Mesendoderm (in vitro differentiated cells): ENCODE measurements at regions not wholly inside any gene's neighbourhood (a gene's known extent, or its start where the extent isn't known, plus 50 kb on each side); places are given as distances from the start of the nearest gene placed in this dataset.

Experiments used
- DNase-seq: peaks from one replicate; pipeline ENCODE4 v3.0.0; 2013
- H2AK5ac ChIP-seq: 2 replicates; pipeline ENCODE4 v1.6.1; 2013; ENCODE audit warnings: low read length, inconsistent platforms
- H2BK120ac ChIP-seq: 2 replicates; pipeline ENCODE4 v1.6.1; 2013; ENCODE audit warnings: low read depth, mild to moderate bottlenecking, low read length, moderate library complexity, mixed read lengths
- H2BK15ac ChIP-seq: replicated peaks from 2 replicates; pipeline ENCODE4 v1.6.1; 2013; ENCODE audit warnings: low read depth, mild to moderate bottlenecking, moderate library complexity
- H2BK5ac ChIP-seq: 2 replicates; pipeline ENCODE4 v1.6.1; 2013; ENCODE audit warnings: low read length, inconsistent platforms
- H3K18ac ChIP-seq: 2 replicates; pipeline ENCODE4 v1.6.1; 2013; ENCODE audit warnings: mild to moderate bottlenecking, low read length, mixed read lengths
- H3K23ac ChIP-seq: one replicate; pipeline ENCODE4 v1.6.1; 2013; ENCODE audit warnings: low read length
- H3K27ac ChIP-seq: 2 replicates; pipeline ENCODE4 v1.5.1; 2013; ENCODE audit warnings: low read depth, mild to moderate bottlenecking, inconsistent platforms, low read length, moderate library complexity
- H3K27me3 ChIP-seq: 2 replicates; pipeline ENCODE4 v1.6.1; 2013; ENCODE audit warnings: low read length, control low read depth, mild to moderate bottlenecking, inconsistent platforms; ENCODE audit not compliant: insufficient read depth, poor library complexity
- H3K36me3 ChIP-seq: 2 replicates; pipeline ENCODE4 v1.6.1; 2013; ENCODE audit warnings: low read length, inconsistent platforms; ENCODE audit not compliant: control insufficient read depth, insufficient read depth
- H3K4ac ChIP-seq: one replicate; pipeline ENCODE4 v1.6.1; 2013; ENCODE audit warnings: low read depth, mild to moderate bottlenecking, low read length, moderate library complexity
- H3K4me1 ChIP-seq: 2 replicates; pipeline ENCODE4 v1.6.1; 2013; ENCODE audit warnings: low read depth, low read length, inconsistent platforms; ENCODE audit not compliant: control insufficient read depth
- H3K4me2 ChIP-seq: 2 replicates; pipeline ENCODE4 v1.6.1; 2013; ENCODE audit warnings: low read length
- H3K4me3 ChIP-seq: 2 replicates; pipeline ENCODE4 v1.5.1; 2013; ENCODE audit warnings: mild to moderate bottlenecking, low read length
- H3K56ac ChIP-seq: one replicate; pipeline ENCODE4 v1.6.1; 2013; ENCODE audit warnings: low read length
- H3K79me1 ChIP-seq: 2 replicates; pipeline ENCODE4 v1.6.1; 2013; ENCODE audit warnings: low read length, inconsistent platforms
- H3K79me2 ChIP-seq: 2 replicates; pipeline ENCODE4 v1.6.1; 2013; ENCODE audit warnings: mild to moderate bottlenecking, low read length; ENCODE audit not compliant: control insufficient read depth, insufficient read depth
- H3K9ac ChIP-seq: 2 replicates; pipeline ENCODE4 v1.6.1; 2013; ENCODE audit warnings: low read length, inconsistent platforms
- H4K5ac ChIP-seq: one replicate; pipeline ENCODE4 v1.6.1; 2013; ENCODE audit warnings: low read length
- H4K8ac ChIP-seq: one replicate; pipeline ENCODE4 v1.6.1; 2013; ENCODE audit warnings: low read depth, mild to moderate bottlenecking, control low read depth, low read length, moderate library complexity
- WGBS: extraction: QIAGEN DNeasy Blood & Tissue Kit; methylation state at CpG from one replicate; pipeline ENCODE4 v1.1.7; 2013; ENCODE audit warnings: low lambda C conversion rate, missing lambda C conversion rate; ENCODE audit not compliant: insufficient coverage; ENCODE audit errors: extremely low coverage; 5-methylcytosine and 5-hydroxymethylcytosine counted together

DNA sequence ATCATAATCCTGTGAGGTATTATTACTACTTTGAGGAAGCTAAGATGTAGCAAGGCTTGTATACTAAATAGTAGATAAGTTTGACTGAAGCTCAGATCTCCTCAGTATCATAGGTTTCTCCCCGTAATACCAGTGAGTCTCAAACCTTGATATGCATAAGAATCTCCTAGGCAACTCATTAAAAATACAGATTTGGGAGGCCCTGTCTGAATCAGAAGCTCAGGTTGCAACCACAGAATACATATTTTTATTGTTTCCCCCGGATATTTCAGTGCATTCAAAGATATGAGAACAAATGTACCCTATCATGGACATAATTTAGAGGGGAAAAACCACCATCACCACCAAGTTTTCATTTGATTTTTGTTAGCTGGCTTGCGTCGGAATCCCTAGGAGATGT lies 242.1 kb upstream of the C2CD4B start:
- no peak for DNase-seq
- WGBS = no CpG with 5 or more reads among the region's 4 CpGs

GRCh38 chr15:62407962-62408361 lies 242.9 kb upstream of the C2CD4B start:
- Histone ChIP-seq H2BK5ac (no peak overlapping the region), H3K56ac (no peak overlapping the region), H3K4me2 (no peak overlapping the region), H3K4me3 (no peak overlapping the region), H3K79me1 (peaks cover 20% of the 10 kb centered on the region), H3K23ac (no peak overlapping the region), H3K27me3 (no peaks in the 10 kb centered on the region), H2AK5ac (no peak overlapping the region), H3K36me3 (no peaks in the 10 kb centered on the region), H2BK15ac (no peak overlapping the region), H3K79me2 (peaks cover 7% of the 10 kb centered on the region), H4K5ac (no peak overlapping the region), H3K18ac (no peak overlapping the region), H4K8ac (no peak overlapping the region), H3K4ac (no peak overlapping the region), H3K4me1 (no peaks in the 10 kb centered on the region), H3K9ac (no peak overlapping the region), H3K27ac (no peak overlapping the region), H2BK120ac (no peak overlapping the region)
- DNase-seq = no peak
- WGBS = 100% methylated on average over 1 of the region's 4 CpGs

More for the DNA sequence above, 242.1 kb upstream of the C2CD4B start:
- no peak overlapping the region for H4K5ac ChIP-seq
- H3K4me3 ChIP-seq = no peak overlapping the region
- H4K8ac ChIP-seq = no peak overlapping the region
- no peak overlapping the region for H3K56ac ChIP-seq
- H3K4me2 ChIP-seq = no peak overlapping the region
- no peak overlapping the region for H3K9ac ChIP-seq
- H3K79me2 ChIP-seq = peaks cover 7% of the 10 kb centered on the region
- no peak overlapping the region for H3K4ac ChIP-seq
- peaks cover 20% of the 10 kb centered on the region for H3K79me1 ChIP-seq
- H2BK120ac ChIP-seq = no peak overlapping the region
- no peaks in the 10 kb centered on the region for H3K36me3 ChIP-seq
- H2AK5ac ChIP-seq = no peak overlapping the region
- H3K18ac ChIP-seq = no peak overlapping the region
- no peak overlapping the region for H3K23ac ChIP-seq
- no peaks in the 10 kb centered on the region for H3K4me1 ChIP-seq
- H3K27ac ChIP-seq = no peak overlapping the region
- H2BK5ac ChIP-seq = no peak overlapping the region
- H2BK15ac ChIP-seq = no peak overlapping the region
- no peaks in the 10 kb centered on the region for H3K27me3 ChIP-seq

GRCh38 chr15:62409466-62409865 lies 244.4 kb upstream of the C2CD4B start:
- Histone ChIP-seq H3K79me1 (peaks cover 24% of the 10 kb centered on the region), H2BK15ac (no peak overlapping the region)

GRCh38 chr15:62412686-62413085 lies 247.6 kb upstream of the C2CD4B start:
- Histone ChIP-seq H3K4me1 (peaks cover 7% of the 10 kb centered on the region), H3K36me3 (no peaks in the 10 kb centered on the region), H2AK5ac (no peak overlapping the region), H4K5ac (no peak overlapping the region), H3K79me2 (peaks cover 9% of the 10 kb centered on the region), H3K9ac (no peak overlapping the region), H3K79me1 (peaks cover 19% of the 10 kb centered on the region), H3K4ac (no peak overlapping the region), H3K27me3 (no peaks in the 10 kb centered on the region), H4K8ac (no peak overlapping the region), H3K27ac (no peak overlapping the region), H3K4me3 (no peak overlapping the region), H2BK120ac (no peak overlapping the region), H3K4me2 (no peak overlapping the region), H3K18ac (no peak overlapping the region), H2BK5ac (no peak overlapping the region), H2BK15ac (no peak overlapping the region), H3K56ac (no peak overlapping the region), H3K23ac (no peak overlapping the region)
- no peak for DNase-seq
- WGBS = no CpG with 5 or more reads among the region's 5 CpGs

More at GRCh38 chr15:62409466-62409865, 244.4 kb upstream of the C2CD4B start:
- Histone ChIP-seq H3K27me3 (no peaks in the 10 kb centered on the region), H3K56ac (no peak overlapping the region), H2BK120ac (no peak overlapping the region), H3K4me1 (no peaks in the 10 kb centered on the region), H3K27ac (no peak overlapping the region), H3K4me3 (no peak overlapping the region), H3K23ac (no peak overlapping the region), H2BK5ac (no peak overlapping the region), H3K9ac (no peak overlapping the region), H3K18ac (no peak overlapping the region), H4K8ac (no peak overlapping the region), H3K4me2 (no peak overlapping the region), H2AK5ac (no peak overlapping the region), H3K36me3 (no peaks in the 10 kb centered on the region), H4K5ac (no peak overlapping the region), H3K79me2 (peaks cover 8% of the 10 kb centered on the region), H3K4ac (no peak overlapping the region)
- no peak for DNase-seq

DNA sequence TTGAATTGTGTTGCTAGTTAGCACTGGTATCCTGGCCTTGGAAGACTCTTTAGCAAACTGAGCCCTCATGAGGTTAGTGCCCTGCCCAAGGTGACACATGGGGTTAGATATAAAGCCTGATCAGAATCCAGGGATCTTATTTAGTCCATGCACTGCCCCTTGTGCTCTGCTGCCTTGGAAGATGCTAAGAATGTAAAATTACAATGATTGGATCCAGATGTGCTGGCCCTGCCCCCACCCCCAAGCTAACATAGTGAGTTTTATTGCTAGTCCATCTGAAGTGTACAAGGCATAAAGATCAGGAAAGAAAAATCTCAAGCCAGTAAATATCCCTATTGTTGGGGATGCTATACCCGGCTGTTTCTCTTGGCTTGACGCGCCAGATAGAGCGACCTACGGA lies 248.1 kb upstream of the C2CD4B start:
- Histone ChIP-seq H3K27me3 (no peaks in the 10 kb centered on the region), H2BK120ac (no peak overlapping the region), H2AK5ac (no peak overlapping the region), H3K79me1 (peaks cover 17% of the 10 kb centered on the region), H3K4me1 (peaks cover 10% of the 10 kb centered on the region), H2BK5ac (no peak overlapping the region), H2BK15ac (no peak overlapping the region), H4K5ac (no peak overlapping the region), H3K36me3 (no peaks in the 10 kb centered on the region), H3K4ac (no peak overlapping the region), H3K27ac (no peak overlapping the region), H3K4me2 (no peak overlapping the region), H3K4me3 (no peak overlapping the region), H4K8ac (no peak overlapping the region), H3K79me2 (peaks cover 12% of the 10 kb centered on the region), H3K23ac (no peak overlapping the region), H3K56ac (no peak overlapping the region), H3K18ac (no peak overlapping the region), H3K9ac (no peak overlapping the region)
- no CpG with 5 or more reads among the region's 5 CpGs for WGBS
- DNase-seq = no peak

DNA sequence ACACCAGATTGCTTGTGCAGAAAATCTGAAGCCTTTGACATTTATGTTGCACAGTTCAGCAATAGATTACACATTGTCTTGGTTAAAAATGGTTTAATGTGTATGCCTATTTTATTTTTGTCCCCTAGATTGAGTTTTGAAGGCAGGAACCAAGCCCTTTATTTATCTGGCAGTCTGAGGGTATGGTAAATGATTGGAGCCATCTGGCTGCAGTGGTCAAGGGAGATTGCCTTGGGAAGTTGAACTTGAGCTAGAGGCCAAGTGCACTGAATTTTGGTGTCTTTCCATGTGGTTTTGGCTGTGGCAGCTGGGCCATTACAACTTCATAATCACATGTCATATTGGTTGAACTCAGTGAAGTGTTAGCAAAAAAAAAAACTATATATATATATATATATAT lies 248.7 kb upstream of the C2CD4B start:
- no peak overlapping the region for H2BK120ac ChIP-seq
- no peak overlapping the region for H3K9ac ChIP-seq
- H4K8ac ChIP-seq = no peak overlapping the region
- no peak overlapping the region for H3K4me3 ChIP-seq
- no peak overlapping the region for H3K27ac ChIP-seq
- peaks cover 10% of the 10 kb centered on the region for H3K4me1 ChIP-seq
- H3K36me3 ChIP-seq = no peaks in the 10 kb centered on the region
- H3K79me2 ChIP-seq = peaks cover 12% of the 10 kb centered on the region
- H3K4me2 ChIP-seq = no peak overlapping the region
- no peak overlapping the region for H2BK15ac ChIP-seq
- no peak overlapping the region for H2AK5ac ChIP-seq
- no peak overlapping the region for H3K4ac ChIP-seq
- no peak overlapping the region for H4K5ac ChIP-seq
- no peak overlapping the region for H3K56ac ChIP-seq
- H3K79me1 ChIP-seq = peaks cover 17% of the 10 kb centered on the region
- H3K23ac ChIP-seq = no peak overlapping the region
- no peak for DNase-seq
- no peaks in the 10 kb centered on the region for H3K27me3 ChIP-seq
- H3K18ac ChIP-seq = no peak overlapping the region
- no peak overlapping the region for H2BK5ac ChIP-seq
